Chondrocyte (in vitro differentiated cells): ENCODE measurements at regions not wholly inside any gene's neighbourhood (a gene's known extent, or its start where the extent isn't known, plus 50 kb on each side); places are given as distances from the start of the nearest gene placed in this dataset.
A peak's percentile ranks its signal among the peaks of the same experiment; 100 is the strongest.

Source experiments
- DNase-seq: peaks from one replicate; pipeline ENCODE4 v3.0.0; 2021; ENCODE audit warnings: mixed read lengths, low spot score
- H3K27ac Mint-ChIP-seq: one replicate; pipeline ENCODE4 v1.8.0; 2021; ENCODE audit warnings: mild to moderate bottlenecking, moderate library complexity, mixed read lengths; ENCODE audit not compliant: unreplicated experiment
- H3K27me3 Mint-ChIP-seq: 2 replicates; pipeline ENCODE4 v1.8.0; 2021; ENCODE audit warnings: low read depth, mixed read lengths
- H3K36me3 Mint-ChIP-seq: 2 replicates; pipeline ENCODE4 v1.8.0; 2021; ENCODE audit warnings: low read depth, mixed read lengths
- H3K4me1 Mint-ChIP-seq: 2 replicates; pipeline ENCODE4 v1.8.0; 2021; ENCODE audit warnings: low read depth, mild to moderate bottlenecking, mixed read lengths
- H3K4me3 Mint-ChIP-seq: one replicate; pipeline ENCODE4 v1.8.0; 2021; ENCODE audit warnings: mild to moderate bottlenecking, moderate library complexity, mixed read lengths; ENCODE audit not compliant: unreplicated experiment
- H3K9me3 Mint-ChIP-seq: 2 replicates; pipeline ENCODE4 v1.8.0; 2021; ENCODE audit warnings: low read depth, mixed read lengths
- CTCF ChIP-seq: fragments of 200-600 bp; sonication (generic); IDR thresholded peaks from 2 replicates; pipeline ENCODE4 v1.5.0; 2021; ENCODE audit warnings: antibody characterized with exemption, mild to moderate bottlenecking, moderate library complexity

- DNase-seq, result no peak
- H3K4me3 Mint-ChIP-seq, result no peak overlapping the region
- peak overlapping the region; percentile 89 for H3K27ac Mint-ChIP-seq
- peaks cover 37% of the 10 kb centered on the region for H3K4me1 Mint-ChIP-seq
- peaks cover 10% of the 10 kb centered on the region for H3K9me3 Mint-ChIP-seq
- no peaks in the 10 kb centered on the region for H3K27me3 Mint-ChIP-seq
- H3K36me3 Mint-ChIP-seq, result peaks cover 3% of the 10 kb centered on the region
- TF ChIP-seq CTCF, result no peak
Observed at GRCh38 chr6:140486450-140487361, 1112.3 kb upstream of the CITED2 start.

DNA sequence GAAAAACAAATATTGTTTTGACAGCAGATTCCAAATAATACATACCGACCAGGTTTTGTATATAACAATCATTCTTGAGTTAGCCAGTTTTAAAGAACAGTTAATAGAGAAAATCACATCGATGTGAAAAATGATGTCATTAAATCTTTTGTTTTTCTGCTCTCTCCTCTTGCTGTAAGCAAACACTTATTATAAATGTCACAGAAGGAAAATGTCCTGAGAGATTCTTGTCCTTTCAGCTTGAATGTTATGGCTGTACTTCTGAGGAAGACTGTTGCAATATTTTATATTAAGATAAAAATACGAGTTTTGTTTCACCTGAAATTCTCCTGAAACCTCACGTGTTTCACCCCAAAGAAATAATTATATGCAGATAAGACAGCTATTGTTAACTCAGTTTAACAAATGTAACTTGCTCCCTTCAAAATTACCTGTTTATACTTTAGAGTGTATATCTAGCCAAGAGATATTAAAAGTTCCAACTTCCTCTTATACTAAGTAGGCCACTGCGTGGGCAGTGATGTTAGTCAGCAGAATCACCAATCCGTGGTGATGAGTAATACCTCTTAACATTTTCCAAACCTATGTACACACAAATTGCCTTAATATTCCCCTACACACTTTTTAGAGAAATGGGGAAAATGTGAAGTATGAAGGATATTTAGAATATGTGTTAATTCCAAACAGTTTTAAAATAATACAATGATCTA, 1111.4 kb upstream of the CITED2 start:
- H3K36me3 Mint-ChIP-seq, result peaks cover 3% of the 10 kb centered on the region
- H3K27me3 Mint-ChIP-seq, result no peaks in the 10 kb centered on the region
- peak overlapping the region; percentile 89 for H3K27ac Mint-ChIP-seq
- H3K9me3 Mint-ChIP-seq, result peaks cover 10% of the 10 kb centered on the region
- no peak for DNase-seq
- no peak overlapping the region for H3K4me3 Mint-ChIP-seq
- no peak for TF ChIP-seq CTCF
- peaks cover 39% of the 10 kb centered on the region for H3K4me1 Mint-ChIP-seq

- H3K4me3 Mint-ChIP-seq, result no peak overlapping the region
- peaks cover 2% of the 10 kb centered on the region for H3K36me3 Mint-ChIP-seq
- DNase-seq, result no peak
- H3K4me1 Mint-ChIP-seq, result peaks cover 20% of the 10 kb centered on the region
- peaks cover 6% of the 10 kb centered on the region for H3K9me3 Mint-ChIP-seq
- H3K27ac Mint-ChIP-seq, result no peak overlapping the region
- H3K27me3 Mint-ChIP-seq, result no peaks in the 10 kb centered on the region
- no peak for TF ChIP-seq CTCF
Observed at GRCh38 chr6:140480852-140481251, 1106.4 kb upstream of the CITED2 start.

DNA sequence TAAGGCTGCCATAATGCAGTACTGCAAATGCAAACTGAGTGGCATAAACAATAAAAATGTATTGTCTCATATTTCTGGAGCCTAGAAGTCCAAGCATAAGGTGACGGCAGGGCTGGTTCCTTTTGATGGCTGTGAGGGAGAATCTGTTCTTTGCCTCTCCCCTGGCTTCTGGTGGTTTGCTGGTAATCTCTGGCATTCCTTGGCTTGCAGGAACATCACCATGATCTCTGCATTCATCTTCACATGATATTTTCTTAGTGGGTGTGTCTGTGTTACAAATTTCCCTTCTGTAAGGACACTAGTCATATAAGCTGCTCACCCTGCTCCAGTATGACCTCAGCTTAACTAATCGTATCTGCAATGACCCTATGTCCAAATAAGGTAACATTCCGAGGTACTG, 1104.2 kb upstream of the CITED2 start:
- no peak for TF ChIP-seq CTCF
- peaks cover 14% of the 10 kb centered on the region for H3K4me1 Mint-ChIP-seq
- DNase-seq, result no peak
- H3K4me3 Mint-ChIP-seq, result no peak overlapping the region
- no peaks in the 10 kb centered on the region for H3K27me3 Mint-ChIP-seq
- peaks cover 10% of the 10 kb centered on the region for H3K9me3 Mint-ChIP-seq
- H3K27ac Mint-ChIP-seq, result no peak overlapping the region
- peaks cover 2% of the 10 kb centered on the region for H3K36me3 Mint-ChIP-seq

DNA sequence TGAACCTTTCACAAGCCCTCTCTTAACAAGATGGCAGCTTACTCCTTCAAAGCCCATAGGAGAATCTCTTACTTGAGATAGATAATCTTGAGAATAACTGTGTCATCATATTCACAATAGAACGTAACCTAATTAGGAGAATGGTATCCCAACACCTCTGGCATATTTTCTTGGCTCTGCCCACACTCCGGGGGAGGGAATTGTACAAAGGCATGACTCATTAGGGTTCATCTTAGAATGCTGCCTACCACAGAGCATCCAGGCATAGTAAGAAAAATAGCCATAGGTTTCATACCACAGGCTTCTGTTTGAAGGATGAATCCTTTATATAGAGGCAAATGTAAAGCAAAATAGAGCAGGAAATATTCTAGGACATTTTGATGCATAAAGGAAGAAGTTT, 1100.6 kb upstream of the CITED2 start:
- no peak for DNase-seq
- peaks cover 2% of the 10 kb centered on the region for H3K36me3 Mint-ChIP-seq
- TF ChIP-seq CTCF, result no peak
- H3K4me1 Mint-ChIP-seq, result peaks cover 9% of the 10 kb centered on the region
- H3K27ac Mint-ChIP-seq, result no peak overlapping the region
- peaks cover 10% of the 10 kb centered on the region for H3K9me3 Mint-ChIP-seq
- H3K27me3 Mint-ChIP-seq, result no peaks in the 10 kb centered on the region
- no peak overlapping the region for H3K4me3 Mint-ChIP-seq
